ENCODE measurements at regions not wholly inside any gene's neighbourhood (a gene's known extent, or its start where the extent isn't known, plus 50 kb on each side); places are given as distances from the start of the nearest gene placed in this dataset.

- TF ChIP-seq GATA2 (IDR thresholded peaks at IDR 0.05; ENCODE audit: low read depth, low read length) (no peak), GATA3 (IDR thresholded peaks at IDR 0.05; ENCODE audit: low read depth, low read length) (no peak)
These were observed 537.7 kb downstream of the SOCS6 start for GRCh38 chr18:70826571-70826970.
